Prostate gland (tissue), 2 donors: ENCODE measurements at regions not wholly inside any gene's neighbourhood (a gene's known extent, or its start where the extent isn't known, plus 50 kb on each side); places are given as distances from the start of the nearest gene placed in this dataset.
"Not testable (repeated sequence)": the region's sequence is repeated elsewhere in the genome, so short reads cannot be mapped to it uniquely, and the experiment has no call there.

Source experiments
- DNase-seq: peaks from one replicate; pipeline ENCODE4 v3.0.0-alpha.2; 2019; ENCODE audit warnings: low spot score
- H3K27ac ChIP-seq, 2 donors: fragments of 200-600 bp; sonication (generic); 2 replicates each; pipeline ENCODE4 v1.5.1; 2017 to 2019
- H3K27me3 ChIP-seq: fragments of 200-600 bp; sonication (generic); replicated peaks from 2 replicates; pipeline ENCODE4 v1.5.1; 2019; ENCODE audit not compliant: insufficient read depth
- H3K36me3 ChIP-seq, 2 donors: fragments of 200-600 bp; sonication (generic); 1 replicate in 1 of 2; 2 replicates in 1 of 2; pipeline versions ENCODE4 v1.5.1 to v1.8.1; 2017 to 2019
- H3K4me1 ChIP-seq: fragments of 200-600 bp; sonication (generic); replicated peaks from 2 replicates; pipeline ENCODE4 v1.5.1; 2019
- H3K4me3 ChIP-seq, 2 donors: fragments of 200-600 bp; sonication (generic); 2 replicates each; pipeline ENCODE4 v1.5.1; 2017 to 2019
- H3K9me3 ChIP-seq: fragments of 200-600 bp; sonication (generic); 2 replicates; pipeline ENCODE4 v1.5.1; 2017
- POLR2A ChIP-seq: fragments of 450-650 bp; IDR thresholded peaks from one replicate; pipeline ENCODE4 v1.6.1; 2016; ENCODE audit warnings: antibody characterized with exemption, mild to moderate bottlenecking
- POLR2AphosphoS5 ChIP-seq: sonication (generic); formaldehyde crosslinking; IDR thresholded peaks from one replicate; pipeline ENCODE4 v1.6.1; 2017; ENCODE audit warnings: antibody characterized with exemption
- WGBS: methylation state at CpG from one replicate; pipeline ENCODE4 v1.1.5; 2018; 5-methylcytosine and 5-hydroxymethylcytosine counted together
- intact Hi-C: fragments of 100-400 bp; cut with DNase I; formaldehyde crosslinking; loops from one replicate; pipeline ENCODE4 v1.14.2; 2022
- TF ChIP-seq, protein P1 (sequence below), 4 experiments: fragments of 200-600 bp in 2 of 4; fragments of 450-650 bp in 2 of 4; sonication (generic) in 2 of 4; IDR thresholded peaks; 1 replicate in 3 of 4; 2 replicates in 1 of 4; pipeline ENCODE4 v1.5.1; 2016 to 2019; ENCODE audit warnings: antibody characterized with exemption in 4 of 4, mild to moderate bottlenecking in 2 of 4, moderate library complexity in 2 of 4

DNA sequence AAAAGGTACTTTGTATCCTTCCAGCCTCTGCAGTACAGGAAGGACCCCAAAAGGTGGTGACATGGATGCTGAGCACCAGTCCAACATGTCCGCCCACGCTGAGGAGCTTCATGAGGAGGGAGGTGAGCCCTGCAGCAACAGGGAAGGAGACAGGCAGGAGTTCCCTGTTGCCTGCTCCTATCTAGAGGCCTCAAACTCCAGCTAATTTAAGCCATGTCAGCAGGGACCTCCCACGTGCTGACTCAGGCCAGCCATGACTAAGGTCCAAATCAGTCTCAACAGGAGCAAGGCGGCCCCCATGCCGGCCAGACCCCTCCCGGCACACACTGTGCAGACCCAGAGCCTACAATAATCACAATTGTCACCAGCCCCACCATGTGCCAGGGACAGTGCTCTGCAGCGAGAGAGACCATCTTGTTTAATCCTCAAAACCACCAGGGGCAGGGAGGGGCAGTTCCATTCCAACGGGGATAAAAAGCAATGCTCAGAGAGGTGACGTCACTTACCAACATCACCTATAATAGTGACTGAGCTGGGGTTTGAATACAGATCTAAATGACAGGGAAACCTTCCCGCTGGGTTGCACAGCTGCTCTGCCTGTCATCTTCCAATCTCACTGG, 54.5 kb upstream of the GATA2 start:
- 77% methylated on average over 10 of the region's 10 CpGs for WGBS
- TF ChIP-seq POLR2A (no peak), POLR2AphosphoS5 (no peak)
- TF ChIP-seq, protein P1, sequence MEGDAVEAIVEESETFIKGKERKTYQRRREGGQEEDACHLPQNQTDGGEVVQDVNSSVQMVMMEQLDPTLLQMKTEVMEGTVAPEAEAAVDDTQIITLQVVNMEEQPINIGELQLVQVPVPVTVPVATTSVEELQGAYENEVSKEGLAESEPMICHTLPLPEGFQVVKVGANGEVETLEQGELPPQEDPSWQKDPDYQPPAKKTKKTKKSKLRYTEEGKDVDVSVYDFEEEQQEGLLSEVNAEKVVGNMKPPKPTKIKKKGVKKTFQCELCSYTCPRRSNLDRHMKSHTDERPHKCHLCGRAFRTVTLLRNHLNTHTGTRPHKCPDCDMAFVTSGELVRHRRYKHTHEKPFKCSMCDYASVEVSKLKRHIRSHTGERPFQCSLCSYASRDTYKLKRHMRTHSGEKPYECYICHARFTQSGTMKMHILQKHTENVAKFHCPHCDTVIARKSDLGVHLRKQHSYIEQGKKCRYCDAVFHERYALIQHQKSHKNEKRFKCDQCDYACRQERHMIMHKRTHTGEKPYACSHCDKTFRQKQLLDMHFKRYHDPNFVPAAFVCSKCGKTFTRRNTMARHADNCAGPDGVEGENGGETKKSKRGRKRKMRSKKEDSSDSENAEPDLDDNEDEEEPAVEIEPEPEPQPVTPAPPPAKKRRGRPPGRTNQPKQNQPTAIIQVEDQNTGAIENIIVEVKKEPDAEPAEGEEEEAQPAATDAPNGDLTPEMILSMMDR (IDR thresholded peaks at IDR 0.05) = no peak
- DNase-seq = no peak
- H3K27me3 ChIP-seq = no peaks in the 10 kb centered on the region
- no peak overlapping the region for H3K4me3 ChIP-seq
- intact Hi-C loops = no loop called here
- no peaks in the 10 kb centered on the region for H3K4me1 ChIP-seq
- H3K36me3 ChIP-seq = no peaks in the 10 kb centered on the region
- no peaks in the 10 kb centered on the region for H3K9me3 ChIP-seq
- no peak overlapping the region for H3K27ac ChIP-seq

DNA sequence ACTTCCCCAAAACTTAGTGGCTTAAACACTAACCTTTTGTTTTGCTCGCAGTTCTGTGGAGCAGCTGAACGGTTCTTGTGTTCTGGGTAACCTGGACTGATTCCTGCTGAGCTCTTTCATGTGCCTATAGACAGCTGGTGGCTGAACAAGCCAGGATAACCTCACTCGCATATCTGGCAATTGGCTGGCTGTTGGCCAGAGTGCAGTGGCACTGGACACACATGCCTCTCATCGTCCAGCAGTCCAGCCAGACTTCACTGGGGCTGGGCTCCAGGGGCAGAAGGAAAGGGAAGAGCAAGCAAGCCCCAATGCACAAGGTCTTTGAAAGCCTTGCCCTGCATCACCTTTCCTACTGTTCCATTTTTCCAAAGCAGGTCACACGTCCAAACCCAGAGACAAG, 53.6 kb upstream of the GATA2 start:
- 83% methylated on average over 5 of the region's 5 CpGs for WGBS
- H3K9me3 ChIP-seq = no peaks in the 10 kb centered on the region
- H3K27me3 ChIP-seq = no peaks in the 10 kb centered on the region
- TF ChIP-seq POLR2AphosphoS5 (no peak), POLR2A (no peak)
- no peak for DNase-seq
- no peak overlapping the region for H3K27ac ChIP-seq
- intact Hi-C loops = no loop called here
- H3K4me3 ChIP-seq = no peak overlapping the region
- H3K36me3 ChIP-seq = no peaks in the 10 kb centered on the region
- no peaks in the 10 kb centered on the region for H3K4me1 ChIP-seq

DNA sequence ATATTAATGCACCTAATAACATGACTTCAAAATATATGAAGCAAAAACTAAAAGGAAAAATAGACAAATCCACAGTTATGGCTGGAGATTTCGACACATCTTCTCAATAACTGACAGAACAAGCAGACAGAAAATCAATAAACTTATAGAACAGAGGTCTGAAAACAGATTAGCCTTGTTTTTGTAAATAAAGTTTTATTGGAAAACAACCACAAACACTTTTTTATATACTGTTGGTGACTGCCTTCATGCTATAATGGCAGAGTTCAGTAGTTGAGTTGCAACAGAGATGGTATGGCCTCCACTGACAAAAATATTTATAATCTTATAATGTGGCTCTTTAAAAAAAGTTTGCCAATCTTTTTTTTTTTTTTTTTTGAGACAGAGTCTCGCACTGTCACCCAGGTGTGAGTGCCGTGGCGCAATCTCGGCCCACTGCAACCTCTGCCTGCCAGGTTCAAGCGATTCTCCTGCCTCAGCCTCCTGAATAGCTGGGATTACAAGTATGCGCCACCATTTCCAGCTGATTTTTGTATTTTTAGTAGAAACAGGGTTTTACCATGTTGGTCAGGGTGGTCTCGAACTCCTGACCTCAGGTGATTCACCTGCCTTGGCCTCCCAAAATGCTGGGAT, 52.2 kb upstream of the GATA2 start:
- Histone ChIP-seq H3K4me1 (no peaks in the 10 kb centered on the region), H3K27me3 (no peaks in the 10 kb centered on the region), H3K27ac (no peak overlapping the region), H3K9me3 (no peaks in the 10 kb centered on the region), H3K4me3 (no peak overlapping the region), H3K36me3 (no peaks in the 10 kb centered on the region)
- DNase-seq = no peak
- WGBS = 90% methylated on average over 8 of the region's 8 CpGs
- intact Hi-C loops = no loop called here
- no peak for TF ChIP-seq POLR2A
- TF ChIP-seq, protein P1 (IDR thresholded peaks at IDR 0.05) = no peak
- no peak for TF ChIP-seq POLR2AphosphoS5

DNA sequence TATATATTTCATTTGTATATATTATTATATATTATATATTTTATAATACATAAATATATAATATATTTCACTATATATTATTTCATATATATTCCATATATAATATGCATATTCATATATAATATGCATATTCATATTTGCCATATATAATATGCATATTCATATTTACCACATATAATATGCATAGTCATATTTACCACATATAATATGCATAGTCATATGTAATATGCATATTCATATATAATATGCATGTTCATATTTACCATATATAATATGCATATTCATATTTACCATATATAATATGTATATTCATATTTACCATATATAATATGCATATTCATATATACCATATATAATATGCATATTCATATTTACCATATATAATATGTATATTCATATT, 51.2 kb upstream of the GATA2 start:
- Histone ChIP-seq H3K36me3 (no peaks in the 10 kb centered on the region), H3K27ac (no peak overlapping the region), H3K9me3 (no peaks in the 10 kb centered on the region), H3K4me3 (no peak overlapping the region), H3K4me1 (no peaks in the 10 kb centered on the region), H3K27me3 (no peaks in the 10 kb centered on the region)
- no peak for TF ChIP-seq POLR2A
- TF ChIP-seq POLR2AphosphoS5 = no peak
- TF ChIP-seq, protein P1 (IDR thresholded peaks at IDR 0.05) = no peak
- DNase-seq = no peak
- intact Hi-C loops = no loop called here

DNA sequence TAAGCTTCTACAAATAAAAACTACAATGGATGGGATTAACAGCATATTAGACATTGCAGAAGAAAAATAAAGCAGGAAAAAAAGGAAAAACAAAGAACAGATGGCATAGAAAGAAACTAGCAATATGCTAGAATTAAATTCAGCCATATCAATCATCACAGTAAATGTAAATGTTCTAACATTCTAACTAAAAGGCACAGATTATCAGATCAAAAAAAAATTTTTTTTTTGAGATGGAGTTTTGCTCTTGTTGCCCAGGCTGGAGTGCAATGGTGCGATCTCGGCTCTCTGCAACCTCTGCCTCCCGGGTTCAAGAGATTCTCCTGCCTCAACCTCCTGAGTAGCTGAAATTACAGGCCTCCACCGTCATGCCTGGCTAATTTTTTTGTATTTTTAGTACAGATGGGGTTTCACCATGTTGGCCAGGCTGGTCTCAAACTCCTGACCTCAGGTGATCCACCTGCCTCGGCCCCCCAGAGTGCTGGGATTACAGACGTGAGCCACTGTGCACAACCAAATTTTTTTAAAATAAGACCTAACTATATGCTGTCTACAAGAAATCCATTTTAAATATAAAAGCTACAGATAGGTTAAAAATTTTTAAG, 50.7 kb upstream of the GATA2 start:
- DNase-seq, H3K4me1 ChIP-seq, H3K4me3 ChIP-seq, H3K27ac ChIP-seq, H3K9me3 ChIP-seq, H3K36me3 ChIP-seq, H3K27me3 ChIP-seq, intact Hi-C loops: not testable (repeated sequence)
- WGBS = 88% methylated on average over 6 of the region's 6 CpGs
